ENCODE measurements at regions not wholly inside any gene's neighbourhood (a gene's known extent, or its start where the extent isn't known, plus 50 kb on each side); places are given as distances from the start of the nearest gene placed in this dataset.

DNA sequence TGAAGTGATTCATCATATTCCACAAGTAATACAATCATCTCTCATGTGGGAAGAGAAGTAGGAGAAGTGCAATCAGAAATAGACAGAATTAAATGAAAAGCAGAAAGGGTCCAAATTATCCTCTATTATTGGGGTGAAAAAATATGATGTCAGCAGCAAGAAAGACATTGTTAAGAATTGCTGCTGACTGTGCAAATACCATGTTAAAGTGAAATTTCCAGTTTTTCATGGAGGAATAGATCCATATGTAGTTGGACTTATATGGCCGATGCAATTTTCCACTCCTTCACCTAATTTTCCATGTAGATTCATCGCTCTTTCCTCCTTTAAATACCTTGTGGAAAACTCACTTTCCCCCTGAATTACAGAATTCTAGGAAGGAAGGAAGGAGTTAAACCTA, 819.8 kb downstream of the GATA3 start:
- intact Hi-C loops (cut with micrococcal nuclease) (loop anchor here (2.0 to 10.0 kb wide), 2 partner anchors 335 to 431 kb away; no protein-coding TSS in a partner anchor), dilution Hi-C loops (cut with MboI; ENCODE audit: extremely low pct_ligation_motif_present, low sequenced_read_pairs) (no loop called here)
- FAIRE-seq (no peak), DNase-seq (ENCODE audit: low read depth, low spot score) (no peak)
- no peaks in the 10 kb centered on the region for H3K9me1 ChIP-seq (replicated peaks; ENCODE audit: control insufficient read depth, extremely low read depth, insufficient read depth, low read length)
- no peaks in the 10 kb centered on the region for H3K36me3 ChIP-seq (ENCODE audit: control insufficient read depth in 2 of 2, extremely low read depth in 1 of 2, insufficient read depth in 2 of 2, low read length in 2 of 2)
- CTCF ChIA-PET, result no interaction called here
- no peaks in the 10 kb centered on the region for H3K4me1 ChIP-seq (ENCODE audit: control insufficient read depth, extremely low read depth, insufficient read depth, low read length)
- no peak for TF ChIP-seq EZH2 (IDR thresholded peaks at IDR 0.05; ENCODE audit: borderline replicate concordance, low read depth, low read length, severe bottlenecking)
- TF ChIP-seq GATA2 (IDR thresholded peaks at IDR 0.05; ENCODE audit: insufficient read depth, insufficient read length, low read depth, low read length), result no peak
- TF ChIP-seq FOS (IDR thresholded peaks at IDR 0.05; ENCODE audit: borderline replicate concordance, insufficient read depth, low read length), result no peak
- TF ChIP-seq, protein P1, sequence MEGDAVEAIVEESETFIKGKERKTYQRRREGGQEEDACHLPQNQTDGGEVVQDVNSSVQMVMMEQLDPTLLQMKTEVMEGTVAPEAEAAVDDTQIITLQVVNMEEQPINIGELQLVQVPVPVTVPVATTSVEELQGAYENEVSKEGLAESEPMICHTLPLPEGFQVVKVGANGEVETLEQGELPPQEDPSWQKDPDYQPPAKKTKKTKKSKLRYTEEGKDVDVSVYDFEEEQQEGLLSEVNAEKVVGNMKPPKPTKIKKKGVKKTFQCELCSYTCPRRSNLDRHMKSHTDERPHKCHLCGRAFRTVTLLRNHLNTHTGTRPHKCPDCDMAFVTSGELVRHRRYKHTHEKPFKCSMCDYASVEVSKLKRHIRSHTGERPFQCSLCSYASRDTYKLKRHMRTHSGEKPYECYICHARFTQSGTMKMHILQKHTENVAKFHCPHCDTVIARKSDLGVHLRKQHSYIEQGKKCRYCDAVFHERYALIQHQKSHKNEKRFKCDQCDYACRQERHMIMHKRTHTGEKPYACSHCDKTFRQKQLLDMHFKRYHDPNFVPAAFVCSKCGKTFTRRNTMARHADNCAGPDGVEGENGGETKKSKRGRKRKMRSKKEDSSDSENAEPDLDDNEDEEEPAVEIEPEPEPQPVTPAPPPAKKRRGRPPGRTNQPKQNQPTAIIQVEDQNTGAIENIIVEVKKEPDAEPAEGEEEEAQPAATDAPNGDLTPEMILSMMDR (IDR thresholded peaks at IDR 0.05; ENCODE audit: extremely low read depth in 1 of 2, insufficient read depth in 1 of 2, low read depth in 1 of 2, low read length in 2 of 2), result no peak
- no peak for TF ChIP-seq POLR2A (IDR thresholded peaks at IDR 0.05; ENCODE audit: low read depth, low read length)
- no peak for TF ChIP-seq MYC (IDR thresholded peaks at IDR 0.05; ENCODE audit: low read depth, low read length)
- no peak for TF ChIP-seq MAX (IDR thresholded peaks at IDR 0.05; ENCODE audit: insufficient read depth, insufficient read length)
- TF ChIP-seq POLR2AphosphoS5 (IDR thresholded peaks at IDR 0.05; ENCODE audit: insufficient read depth, low read depth, low read length), result no peak
- TF ChIP-seq JUN (IDR thresholded peaks at IDR 0.05; ENCODE audit: borderline replicate concordance, insufficient read depth, insufficient read length, low read depth), result no peak
- no peaks in the 10 kb centered on the region for H3K79me2 ChIP-seq (ENCODE audit: control insufficient read depth, insufficient read depth, low read length)
- H4K20me1 ChIP-seq (replicated peaks; ENCODE audit: control insufficient read depth, extremely low read depth, insufficient read depth, low read length), result no peaks in the 10 kb centered on the region
- H3K9me3 ChIP-seq (replicated peaks; ENCODE audit: control insufficient read depth, insufficient read depth, low read length), result no peaks in the 10 kb centered on the region
- no peak overlapping the region for H3K4me3 ChIP-seq (replicated peaks in 1 of 3; ENCODE audit: insufficient read depth in 1 of 3, low read depth in 1 of 3, low read length in 3 of 3)
- no peak overlapping the region for H3K9ac ChIP-seq (replicated peaks; ENCODE audit: extremely low read depth, insufficient read depth, low read length)
- H2AFZ ChIP-seq (ENCODE audit: low read depth, low read length), result no peak overlapping the region
- H3K4me2 ChIP-seq (ENCODE audit: insufficient read depth, low read length), result no peak overlapping the region
- no TSS peak for BruUV-seq (replicated peaks)
- POLR2A ChIA-PET, result no interaction called here
- H3K27ac ChIP-seq (ENCODE audit: insufficient read depth, low read depth, low read length), result no peak overlapping the region
- H3K27me3 ChIP-seq (ENCODE audit: control insufficient read depth in 2 of 2, insufficient read depth in 2 of 2, low read length in 2 of 2), result no peaks in the 10 kb centered on the region

All from endothelial cell of umbilical vein (primary cell).